ENCODE measurements at regions not wholly inside any gene's neighbourhood (a gene's known extent, or its start where the extent isn't known, plus 50 kb on each side); places are given as distances from the start of the nearest gene placed in this dataset.

- H4K5ac ChIP-seq (ENCODE audit: insufficient read length, low read depth, low read length): no peak overlapping the region
- H4K91ac ChIP-seq (ENCODE audit: insufficient read length, low read depth, low read length): no peak overlapping the region
- TF ChIP-seq CTCF (conservative IDR thresholded peaks at IDR 0.05): no peak
- Mint-ChIP-seq H3K27me3 (ENCODE audit: low read depth) (no peaks in the 10 kb centered on the region), H3K9me3 (no peaks in the 10 kb centered on the region), H3K27ac (no peak overlapping the region), H3K4me3 (no peak overlapping the region), H3K4me1 (no peaks in the 10 kb centered on the region), H3K36me3 (ENCODE audit: insufficient read depth in 1 of 3, low read depth in 3 of 3) (no peaks in the 10 kb centered on the region)
- no peak overlapping the region for H3K9ac ChIP-seq (ENCODE audit: extremely low read depth, insufficient read length, low read length)
- H3K27me3 ChIP-seq (ENCODE audit: insufficient read depth, low read length): no peaks in the 10 kb centered on the region
- H3K79me2 ChIP-seq (ENCODE audit: insufficient read depth, low read length): no peaks in the 10 kb centered on the region
- no peak overlapping the region for H3K56ac ChIP-seq (ENCODE audit: insufficient read length, low read depth, low read length)
- no peak overlapping the region for H2BK15ac ChIP-seq (ENCODE audit: low read depth, low read length)
- H2AFZ ChIP-seq (ENCODE audit: low read length): no peak overlapping the region
- H3K4me2 ChIP-seq (ENCODE audit: insufficient read depth, insufficient read length, low read length): no peak overlapping the region
- H4K8ac ChIP-seq (replicated peaks; ENCODE audit: insufficient read length, low read depth, low read length): no peak overlapping the region
- no peaks in the 10 kb centered on the region for H3K4me1 ChIP-seq (ENCODE audit: insufficient read depth, low read length)
- H3K9me3 ChIP-seq (ENCODE audit: control insufficient read depth, low read depth, low read length): no peaks in the 10 kb centered on the region
- H4K20me1 ChIP-seq (ENCODE audit: control insufficient read depth, insufficient read depth, insufficient read length): no peaks in the 10 kb centered on the region
- H3K27ac ChIP-seq (ENCODE audit: insufficient read length, low read depth, low read length): no peak overlapping the region
- no peaks in the 10 kb centered on the region for H3K79me1 ChIP-seq (ENCODE audit: insufficient read depth, low read depth, low read length, poor library complexity, severe bottlenecking)
- no peak overlapping the region for H2BK20ac ChIP-seq (ENCODE audit: low read depth, low read length, poor library complexity, severe bottlenecking)
- no peaks in the 10 kb centered on the region for H3K23me2 ChIP-seq (ENCODE audit: insufficient read length, low read depth, low read length, poor library complexity, severe bottlenecking)
- no CpG with 5 or more reads among the region's 2 CpGs for WGBS (ENCODE audit: extremely low coverage, insufficient read length, low lambda C conversion rate)
- DNase-seq: no peak
- no peak overlapping the region for H3K14ac ChIP-seq (ENCODE audit: insufficient read depth, low read length)
- no peak overlapping the region for H2AK5ac ChIP-seq (ENCODE audit: insufficient read length, low read length)
- no peak overlapping the region for H3T11ph ChIP-seq (ENCODE audit: low read length)
- H3K23ac ChIP-seq (ENCODE audit: insufficient read length, low read depth, low read length): no peak overlapping the region
- H2BK5ac ChIP-seq (ENCODE audit: insufficient read length, low read length): no peak overlapping the region
- no peak overlapping the region for H2BK120ac ChIP-seq (ENCODE audit: low read depth, low read length, poor library complexity, severe bottlenecking)
- no peak overlapping the region for H3K18ac ChIP-seq (ENCODE audit: insufficient read length, low read depth, low read length)
- H3K4ac ChIP-seq (ENCODE audit: low read depth, low read length): no peak overlapping the region
- H2BK12ac ChIP-seq (ENCODE audit: insufficient read length, low read depth, low read length): no peak overlapping the region
Measured at GRCh38 chr3:187823746-187824145, 78.5 kb upstream of the BCL6 start.

All from H9 (cell line).